Esophagus (tissue), 2 donors: ENCODE measurements at regions not wholly inside any gene's neighbourhood (a gene's known extent, or its start where the extent isn't known, plus 50 kb on each side); places are given as distances from the start of the nearest gene placed in this dataset.

Experiments
- H3K27ac ChIP-seq, 2 donors: one replicate each; pipeline ENCODE4 v1.5.1; 2013; ENCODE audit warnings: low read depth in 2 of 2, mild to moderate bottlenecking in 2 of 2, inconsistent platforms in 1 of 2, low read length in 1 of 2, moderate library complexity in 1 of 2
- H3K27me3 ChIP-seq, 2 donors: one replicate each; pipeline ENCODE4 v1.6.1; 2013; ENCODE audit warnings: low read length in 2 of 2, control low read depth in 1 of 2, mild to moderate bottlenecking in 1 of 2; ENCODE audit not compliant: insufficient read depth in 2 of 2, control insufficient read depth in 1 of 2
- H3K36me3 ChIP-seq, 2 donors: one replicate each; pipeline ENCODE4 v1.6.1; 2013; ENCODE audit warnings: low read length in 1 of 2; ENCODE audit not compliant: control insufficient read depth in 2 of 2, insufficient read depth in 2 of 2
- H3K4me1 ChIP-seq, 2 donors: one replicate each; pipeline ENCODE4 v1.6.1; 2013; ENCODE audit warnings: low read length in 1 of 2; ENCODE audit not compliant: control insufficient read depth in 2 of 2, insufficient read depth in 2 of 2
- H3K4me3 ChIP-seq, 2 donors: one replicate each; pipeline ENCODE4 v1.5.1; 2013; ENCODE audit warnings: low read length in 2 of 2, mild to moderate bottlenecking in 2 of 2, low read depth in 1 of 2, moderate library complexity in 1 of 2
- H3K9me3 ChIP-seq, 2 donors: one replicate each; pipeline ENCODE4 v1.6.1; 2013; ENCODE audit warnings: mild to moderate bottlenecking in 2 of 2, low read depth in 1 of 2, low read length in 1 of 2, moderate library complexity in 1 of 2; ENCODE audit not compliant: control insufficient read depth in 2 of 2, insufficient read depth in 1 of 2
- WGBS, 2 donors: extraction: QIAGEN DNeasy Blood & Tissue Kit; methylation state at CpG; one replicate each; pipeline ENCODE4 v1.1.7; 2013; 5-methylcytosine and 5-hydroxymethylcytosine counted together
- donor health status: healthy with polysubstance abuse.
- donor health status: Bipolar disorder and iron deficiency.

GRCh38 chr6:33945931-33946330 is 142.1 kb upstream of the MLN start:
- no peak overlapping the region for H3K27ac ChIP-seq
- no peaks in the 10 kb centered on the region for H3K27me3 ChIP-seq
- 91 to 95% methylated on average over 6 of the region's 6 CpGs for WGBS, 2 donors
- no peaks in the 10 kb centered on the region for H3K4me1 ChIP-seq
- no peaks in the 10 kb centered on the region for H3K9me3 ChIP-seq
- no peaks in the 10 kb centered on the region for H3K36me3 ChIP-seq
- H3K4me3 ChIP-seq, result no peak overlapping the region

GRCh38 chr6:33944686-33945411 is 141.0 kb upstream of the MLN start:
- no peak overlapping the region for H3K27ac ChIP-seq
- no peaks in the 10 kb centered on the region for H3K36me3 ChIP-seq
- H3K4me1 ChIP-seq, result no peaks in the 10 kb centered on the region
- H3K4me3 ChIP-seq, result no peak overlapping the region
- WGBS, 2 donors, result 84 to 88% methylated on average over 22 of the region's 22 CpGs
- H3K27me3 ChIP-seq, result no peaks in the 10 kb centered on the region
- no peaks in the 10 kb centered on the region for H3K9me3 ChIP-seq

GRCh38 chr6:33936886-33937285 is 133.1 kb upstream of the MLN start:
- no peak overlapping the region for H3K27ac ChIP-seq
- H3K9me3 ChIP-seq, result no peaks in the 10 kb centered on the region
- H3K27me3 ChIP-seq, result no peaks in the 10 kb centered on the region
- H3K4me3 ChIP-seq, result no peak overlapping the region
- WGBS, 2 donors, result 45 to 50% methylated on average over 1 of the region's 1 CpG
- H3K4me1 ChIP-seq, result no peaks in the 10 kb centered on the region
- H3K36me3 ChIP-seq, result no peaks in the 10 kb centered on the region

- Histone ChIP-seq H3K4me1 (no peaks in the 10 kb centered on the region), H3K4me3 (no peak overlapping the region), H3K36me3 (no peaks in the 10 kb centered on the region), H3K27ac (no peak overlapping the region), H3K9me3 (no peaks in the 10 kb centered on the region), H3K27me3 (no peaks in the 10 kb centered on the region)
- WGBS, 2 donors, result 58 to 66% methylated on average over 15 of the region's 15 CpGs
These were observed 131.8 kb upstream of the MLN start for GRCh38 chr6:33935439-33936080.

GRCh38 chr6:33934731-33935270 is 131.0 kb upstream of the MLN start:
- no peak overlapping the region for H3K27ac ChIP-seq
- H3K4me3 ChIP-seq, result no peak overlapping the region
- no peaks in the 10 kb centered on the region for H3K36me3 ChIP-seq
- H3K4me1 ChIP-seq, result no peaks in the 10 kb centered on the region
- no peaks in the 10 kb centered on the region for H3K27me3 ChIP-seq
- 81% methylated on average over 6 to 7 of the region's 7 CpGs for WGBS, 2 donors
- H3K9me3 ChIP-seq, result no peaks in the 10 kb centered on the region

- Histone ChIP-seq H3K36me3 (no peaks in the 10 kb centered on the region), H3K27me3 (no peaks in the 10 kb centered on the region), H3K4me1 (no peaks in the 10 kb centered on the region), H3K9me3 (no peaks in the 10 kb centered on the region), H3K27ac (no peak overlapping the region), H3K4me3 (no peak overlapping the region)
- 46 to 53% methylated on average over 4 of the region's 4 CpGs for WGBS, 2 donors
These were observed 129.3 kb upstream of the MLN start for GRCh38 chr6:33933101-33933500.

- 85% methylated on average over 3 of the region's 3 CpGs for WGBS, 2 donors
- Histone ChIP-seq H3K27me3 (no peaks in the 10 kb centered on the region), H3K4me3 (no peak overlapping the region), H3K36me3 (no peaks in the 10 kb centered on the region), H3K27ac (no peak overlapping the region), H3K9me3 (no peaks in the 10 kb centered on the region), H3K4me1 (no peaks in the 10 kb centered on the region)
These were observed 128.0 kb upstream of the MLN start for GRCh38 chr6:33931799-33932198.

- H3K27ac ChIP-seq, result no peak overlapping the region
- H3K4me1 ChIP-seq, result peaks cover 0 to 2% of the 10 kb centered on the region in 2 donors
- H3K9me3 ChIP-seq, result no peaks in the 10 kb centered on the region
- no peak overlapping the region for H3K4me3 ChIP-seq
- H3K27me3 ChIP-seq, result no peaks in the 10 kb centered on the region
- H3K36me3 ChIP-seq, result no peaks in the 10 kb centered on the region
- 70 to 71% methylated on average over 9 of the region's 9 CpGs for WGBS, 2 donors
These were observed 125.9 kb upstream of the MLN start for GRCh38 chr6:33929575-33930288.

- Histone ChIP-seq H3K36me3 (no peaks in the 10 kb centered on the region), H3K9me3 (no peaks in the 10 kb centered on the region), H3K4me1 (peaks cover 0 to 2% of the 10 kb centered on the region in 2 donors), H3K27ac (no peak overlapping the region), H3K27me3 (no peaks in the 10 kb centered on the region), H3K4me3 (no peak overlapping the region)
- WGBS, 2 donors, result 66 to 77% methylated on average over 4 of the region's 4 CpGs
These were observed 123.8 kb upstream of the MLN start for GRCh38 chr6:33927616-33928015.
